Liver (tissue), 8 donors: ENCODE measurements at regions not wholly inside any gene's neighbourhood (a gene's known extent, or its start where the extent isn't known, plus 50 kb on each side); places are given as distances from the start of the nearest gene placed in this dataset.

Experiments
- DNase-seq: peaks from one replicate; pipeline ENCODE4 v3.0.0-alpha.2; 2017; ENCODE audit warnings: low spot score
- H3K27ac ChIP-seq, 2 donors: one replicate each; pipeline ENCODE4 v1.7.0; 2013; ENCODE audit warnings: inconsistent platforms in 2 of 2, low read length in 2 of 2, control low read depth in 1 of 2, low read depth in 1 of 2, mild to moderate bottlenecking in 1 of 2
- H3K27me3 ChIP-seq, 4 donors: one replicate each; pipeline versions ENCODE4 v1.6.1 to v1.7.0; 2013; ENCODE audit warnings: low read length in 3 of 4, inconsistent platforms in 1 of 4, mild to moderate bottlenecking in 1 of 4, moderate library complexity in 1 of 4; ENCODE audit not compliant: control insufficient read depth in 4 of 4, insufficient read depth in 4 of 4
- H3K36me3 ChIP-seq, 4 donors: one replicate each; pipeline versions ENCODE4 v1.6.1 to v1.7.0; 2013; ENCODE audit warnings: low read length in 3 of 4, mild to moderate bottlenecking in 3 of 4, low read depth in 1 of 4, moderate library complexity in 1 of 4; ENCODE audit not compliant: control insufficient read depth in 4 of 4, insufficient read depth in 3 of 4
- H3K4me1 ChIP-seq, 4 donors: one replicate each; pipeline versions ENCODE4 v1.6.1 to v1.7.0; 2013; ENCODE audit warnings: low read length in 3 of 4, mild to moderate bottlenecking in 3 of 4, moderate library complexity in 1 of 4; ENCODE audit not compliant: control insufficient read depth in 4 of 4, insufficient read depth in 4 of 4
- H3K4me3 ChIP-seq, 3 donors: one replicate each; pipeline versions ENCODE4 v1.6.1 to v1.7.0; 2013; ENCODE audit warnings: low read length in 3 of 3, control low read depth in 1 of 3, low read depth in 1 of 3, mild to moderate bottlenecking in 1 of 3
- H3K9ac ChIP-seq, 2 donors: one replicate each; pipeline ENCODE4 v1.7.0; 2013; ENCODE audit warnings: low read length in 2 of 2, mild to moderate bottlenecking in 2 of 2, moderate library complexity in 2 of 2, control low read depth in 1 of 2, low read depth in 1 of 2
- H3K9me3 ChIP-seq, 4 donors: one replicate each; pipeline versions ENCODE4 v1.6.1 to v1.7.0; 2013; ENCODE audit warnings: low read length in 3 of 4; ENCODE audit not compliant: control insufficient read depth in 4 of 4
- EGR1 ChIP-seq, 2 donors: IDR thresholded peaks; 2 replicates each; pipeline ENCODE4 v1.6.1; 2016 to 2018; ENCODE audit warnings: antibody characterized with exemption in 2 of 2, low read depth in 2 of 2
- FOXA1 ChIP-seq: IDR thresholded peaks from 2 replicates; pipeline ENCODE4 v1.6.1; 2016; ENCODE audit warnings: antibody characterized with exemption
- FOXA2 ChIP-seq: IDR thresholded peaks from 2 replicates; pipeline ENCODE4 v1.6.1; 2016; ENCODE audit warnings: antibody characterized with exemption
- HNF4A ChIP-seq, 2 donors: conservative IDR thresholded peaks; 2 replicates each; pipeline ENCODE4 v1.6.1; 2016; ENCODE audit warnings: antibody characterized with exemption in 2 of 2, mild to moderate bottlenecking in 2 of 2
- JUND ChIP-seq, 2 donors: IDR thresholded peaks; 2 replicates each; pipeline ENCODE4 v1.6.1; 2016; ENCODE audit warnings: antibody characterized with exemption in 2 of 2
- NR2F2 ChIP-seq: IDR thresholded peaks from 2 replicates; pipeline ENCODE4 v1.6.1; 2016; ENCODE audit warnings: antibody characterized with exemption
- RAD21 ChIP-seq, 2 donors: IDR thresholded peaks; 2 replicates each; pipeline ENCODE4 v1.6.1; 2016; ENCODE audit warnings: antibody characterized with exemption in 2 of 2, mild to moderate bottlenecking in 2 of 2
- RXRA ChIP-seq, 2 donors: IDR thresholded peaks; 2 replicates each; pipeline ENCODE4 v1.6.1; 2017 to 2018; ENCODE audit warnings: antibody characterized with exemption in 2 of 2, mild to moderate bottlenecking in 1 of 2
- SP1 ChIP-seq: IDR thresholded peaks from 2 replicates; pipeline ENCODE4 v1.6.1; 2018; ENCODE audit warnings: antibody characterized with exemption, mild to moderate bottlenecking
- TAF1 ChIP-seq: conservative IDR thresholded peaks from 2 replicates; pipeline ENCODE4 v1.6.1; 2016; ENCODE audit warnings: antibody characterized with exemption, mild to moderate bottlenecking
- YY1 ChIP-seq: IDR thresholded peaks from 2 replicates; pipeline ENCODE4 v1.6.1; 2016; ENCODE audit warnings: antibody characterized with exemption, mild to moderate bottlenecking
- WGBS: extraction: QIAGEN DNeasy Blood & Tissue Kit; methylation state at CpG from one replicate; pipeline ENCODE4 v1.1.7; 2013; 5-methylcytosine and 5-hydroxymethylcytosine counted together
- TF ChIP-seq, protein P1 (sequence below): IDR thresholded peaks from 2 replicates; pipeline ENCODE4 v1.6.1; 2016; ENCODE audit warnings: antibody characterized with exemption
- TF ChIP-seq, protein P2 (sequence below): IDR thresholded peaks from 2 replicates; pipeline ENCODE4 v1.6.1; 2016; ENCODE audit warnings: antibody characterized with exemption
- TF ChIP-seq, protein P3 (sequence below): fragments of 150-350 bp; IDR thresholded peaks from 2 replicates; pipeline ENCODE4 v1.5.1; 2017; ENCODE audit warnings: improper control_type of control experiment, low read depth, low read length; ENCODE audit not compliant: missing input control
- donor health status: healthy.
- donor health status: healthy.
- donor health status: healthy.
- donor health status: healthy.
- donor health status: healthy.

DNA sequence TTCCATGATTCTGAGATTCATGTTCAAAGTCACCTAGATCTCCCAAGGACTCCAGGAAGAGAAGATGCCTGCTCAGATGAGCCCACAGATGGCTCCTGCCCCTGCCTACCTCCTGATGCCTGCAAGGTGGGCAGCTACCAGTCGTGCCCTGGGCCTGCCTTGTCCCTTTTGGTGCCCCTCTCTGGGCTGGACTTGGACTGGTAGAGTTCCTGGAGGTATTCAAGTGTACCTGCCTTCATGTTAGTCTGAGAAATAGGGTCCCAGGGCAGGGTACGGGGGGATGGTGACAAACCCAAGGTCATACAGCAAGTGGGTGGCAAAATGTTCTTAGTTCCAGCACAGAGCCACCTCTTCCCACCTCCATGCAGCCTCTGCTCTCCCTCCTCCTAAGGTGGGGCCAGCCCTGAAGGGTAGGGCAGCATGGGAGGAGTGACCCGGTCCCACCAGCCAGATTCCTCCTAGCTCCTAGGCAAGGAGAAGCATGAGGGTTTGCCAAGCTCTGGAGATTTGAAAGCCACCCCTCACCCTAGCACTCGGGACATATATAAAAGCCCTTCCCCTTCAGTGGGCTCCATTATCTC lies 80.8 kb upstream of the UNC5B start:
- H3K9me3 ChIP-seq: no peaks in the 10 kb centered on the region
- H3K4me1 ChIP-seq: no peaks in the 10 kb centered on the region
- peak; percentile 20 for DNase-seq
- H3K27me3 ChIP-seq: peaks cover 0 to 9% (median 0%) of the 10 kb centered on the region in 4 donors
- 83% methylated on average over 4 of the region's 4 CpGs for WGBS
- H3K9ac ChIP-seq: no peak overlapping the region
- no peaks in the 10 kb centered on the region for H3K36me3 ChIP-seq
- H3K4me3 ChIP-seq: no peak overlapping the region
- no peak for TF ChIP-seq RXRA (IDR thresholded peaks at IDR 0.05)
- no peak for TF ChIP-seq TAF1
- TF ChIP-seq, protein P1, sequence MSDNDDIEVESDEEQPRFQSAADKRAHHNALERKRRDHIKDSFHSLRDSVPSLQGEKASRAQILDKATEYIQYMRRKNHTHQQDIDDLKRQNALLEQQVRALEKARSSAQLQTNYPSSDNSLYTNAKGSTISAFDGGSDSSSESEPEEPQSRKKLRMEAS: no peak
- no peak for TF ChIP-seq HNF4A (conservative IDR thresholded peaks at IDR 0.05)
- no peak for TF ChIP-seq RAD21 (IDR thresholded peaks at IDR 0.05)
- TF ChIP-seq, protein P2, sequence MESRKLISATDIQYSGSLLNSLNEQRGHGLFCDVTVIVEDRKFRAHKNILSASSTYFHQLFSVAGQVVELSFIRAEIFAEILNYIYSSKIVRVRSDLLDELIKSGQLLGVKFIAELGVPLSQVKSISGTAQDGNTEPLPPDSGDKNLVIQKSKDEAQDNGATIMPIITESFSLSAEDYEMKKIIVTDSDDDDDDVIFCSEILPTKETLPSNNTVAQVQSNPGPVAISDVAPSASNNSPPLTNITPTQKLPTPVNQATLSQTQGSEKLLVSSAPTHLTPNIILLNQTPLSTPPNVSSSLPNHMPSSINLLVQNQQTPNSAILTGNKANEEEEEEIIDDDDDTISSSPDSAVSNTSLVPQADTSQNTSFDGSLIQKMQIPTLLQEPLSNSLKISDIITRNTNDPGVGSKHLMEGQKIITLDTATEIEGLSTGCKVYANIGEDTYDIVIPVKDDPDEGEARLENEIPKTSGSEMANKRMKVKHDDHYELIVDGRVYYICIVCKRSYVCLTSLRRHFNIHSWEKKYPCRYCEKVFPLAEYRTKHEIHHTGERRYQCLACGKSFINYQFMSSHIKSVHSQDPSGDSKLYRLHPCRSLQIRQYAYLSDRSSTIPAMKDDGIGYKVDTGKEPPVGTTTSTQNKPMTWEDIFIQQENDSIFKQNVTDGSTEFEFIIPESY: no peak
- TF ChIP-seq JUND (IDR thresholded peaks at IDR 0.05): no peak
- no peak for TF ChIP-seq SP1
- TF ChIP-seq NR2F2: no peak
- no peak overlapping the region for H3K27ac ChIP-seq

DNA sequence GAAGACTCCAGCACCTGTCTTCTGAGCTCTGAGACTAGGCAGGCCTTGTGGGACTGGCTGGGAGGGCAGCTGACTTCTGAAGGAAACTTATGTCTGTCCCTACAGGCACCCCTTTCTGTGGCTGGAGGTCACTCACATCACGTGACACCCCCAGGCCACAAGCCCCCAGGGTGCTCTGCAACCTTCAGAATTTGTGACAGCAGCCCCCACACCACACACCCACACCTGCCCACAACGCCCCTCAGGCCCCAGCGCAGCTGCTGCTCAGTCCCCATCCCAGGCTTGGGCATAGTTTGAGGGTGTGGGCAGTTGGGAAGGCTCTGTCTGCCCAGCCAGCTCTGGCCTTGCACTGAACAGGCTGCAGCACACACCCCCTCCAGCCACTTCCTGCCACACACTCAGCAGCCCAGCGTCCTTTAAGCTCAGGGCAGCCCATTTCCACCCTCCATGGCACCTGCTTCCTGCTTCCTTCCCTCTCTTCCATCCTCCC lies 80.0 kb upstream of the UNC5B start:
- peak; percentile 24 for DNase-seq
- H3K27me3 ChIP-seq: peaks cover 0 to 8% (median 0%) of the 10 kb centered on the region in 4 donors
- H3K9ac ChIP-seq: no peak overlapping the region
- H3K4me1 ChIP-seq: no peaks in the 10 kb centered on the region
- 71% methylated on average over 4 of the region's 4 CpGs for WGBS
- no peaks in the 10 kb centered on the region for H3K36me3 ChIP-seq
- no peak overlapping the region for H3K4me3 ChIP-seq
- H3K27ac ChIP-seq: no peak overlapping the region
- no peaks in the 10 kb centered on the region for H3K9me3 ChIP-seq
- TF ChIP-seq EGR1 (IDR thresholded peaks at IDR 0.05; ENCODE audit: low read depth in 2 of 2) (no peak), FOXA1 (no peak), YY1 (no peak), JUND (IDR thresholded peaks at IDR 0.05) (no peak), HNF4A (conservative IDR thresholded peaks at IDR 0.05) (no peak), FOXA2 (no peak), RAD21 (IDR thresholded peaks at IDR 0.05) (no peak)
- TF ChIP-seq, protein P3, sequence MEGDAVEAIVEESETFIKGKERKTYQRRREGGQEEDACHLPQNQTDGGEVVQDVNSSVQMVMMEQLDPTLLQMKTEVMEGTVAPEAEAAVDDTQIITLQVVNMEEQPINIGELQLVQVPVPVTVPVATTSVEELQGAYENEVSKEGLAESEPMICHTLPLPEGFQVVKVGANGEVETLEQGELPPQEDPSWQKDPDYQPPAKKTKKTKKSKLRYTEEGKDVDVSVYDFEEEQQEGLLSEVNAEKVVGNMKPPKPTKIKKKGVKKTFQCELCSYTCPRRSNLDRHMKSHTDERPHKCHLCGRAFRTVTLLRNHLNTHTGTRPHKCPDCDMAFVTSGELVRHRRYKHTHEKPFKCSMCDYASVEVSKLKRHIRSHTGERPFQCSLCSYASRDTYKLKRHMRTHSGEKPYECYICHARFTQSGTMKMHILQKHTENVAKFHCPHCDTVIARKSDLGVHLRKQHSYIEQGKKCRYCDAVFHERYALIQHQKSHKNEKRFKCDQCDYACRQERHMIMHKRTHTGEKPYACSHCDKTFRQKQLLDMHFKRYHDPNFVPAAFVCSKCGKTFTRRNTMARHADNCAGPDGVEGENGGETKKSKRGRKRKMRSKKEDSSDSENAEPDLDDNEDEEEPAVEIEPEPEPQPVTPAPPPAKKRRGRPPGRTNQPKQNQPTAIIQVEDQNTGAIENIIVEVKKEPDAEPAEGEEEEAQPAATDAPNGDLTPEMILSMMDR: no peak
- TF ChIP-seq, protein P2: no peak
